ENCODE measurements at regions not wholly inside any gene's neighbourhood (a gene's known extent, or its start where the extent isn't known, plus 50 kb on each side); places are given as distances from the start of the nearest gene placed in this dataset.

DNA sequence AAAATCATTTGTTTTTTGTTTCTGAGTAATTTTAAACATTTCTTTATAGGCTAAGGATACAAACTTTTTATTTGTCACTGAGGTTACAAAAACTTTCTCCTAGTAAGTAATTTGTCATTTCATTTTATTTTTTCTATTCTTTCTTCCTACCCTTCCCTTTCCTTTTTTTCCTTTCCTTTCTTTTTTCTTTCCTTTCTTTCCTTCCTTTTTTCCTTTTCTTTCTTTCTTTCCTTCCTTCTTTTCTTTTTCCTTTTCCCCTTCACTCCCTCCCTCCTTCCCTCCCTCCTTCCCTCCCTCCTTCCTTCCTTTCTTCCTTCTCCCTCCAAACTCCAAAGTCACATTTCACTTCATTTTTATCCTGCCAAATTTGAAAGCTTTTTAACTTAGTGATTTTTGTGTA, 115.1 kb upstream of the FAN1 start:
- Histone ChIP-seq H3T11ph (ENCODE audit: low read length) (no peak overlapping the region), H4K20me1 (ENCODE audit: control insufficient read depth, insufficient read depth, insufficient read length) (no peaks in the 10 kb centered on the region)

More for the DNA sequence above, 115.1 kb upstream of the FAN1 start:
- H4K8ac ChIP-seq (replicated peaks; ENCODE audit: insufficient read length, low read depth, low read length): no peak overlapping the region
- no peak overlapping the region for H3K27ac ChIP-seq (ENCODE audit: insufficient read length, low read depth, low read length)
- no peak overlapping the region for H3K4me3 Mint-ChIP-seq
- no peaks in the 10 kb centered on the region for H3K23me2 ChIP-seq (ENCODE audit: insufficient read length, low read depth, low read length, poor library complexity, severe bottlenecking)
- no peak for DNase-seq
- H3K9me3 Mint-ChIP-seq: no peaks in the 10 kb centered on the region
- no peaks in the 10 kb centered on the region for H3K36me3 Mint-ChIP-seq (ENCODE audit: insufficient read depth in 1 of 3, low read depth in 3 of 3)
- no peaks in the 10 kb centered on the region; the same call in 1 of the 2 replicates for H3K27me3 Mint-ChIP-seq (ENCODE audit: low read depth)
- no peak overlapping the region for H2AK5ac ChIP-seq (ENCODE audit: insufficient read length, low read length)
- H3K4me1 ChIP-seq (ENCODE audit: insufficient read depth, low read length): no peaks in the 10 kb centered on the region
- no peaks in the 10 kb centered on the region for H3K79me1 ChIP-seq (ENCODE audit: insufficient read depth, low read depth, low read length, poor library complexity, severe bottlenecking)
- no peak overlapping the region for H3K18ac ChIP-seq (ENCODE audit: insufficient read length, low read depth, low read length)
- no peaks in the 10 kb centered on the region for H3K79me2 ChIP-seq (ENCODE audit: insufficient read depth, low read length)
- H4K91ac ChIP-seq (ENCODE audit: insufficient read length, low read depth, low read length): no peak overlapping the region
- H2BK120ac ChIP-seq (ENCODE audit: low read depth, low read length, poor library complexity, severe bottlenecking): no peak overlapping the region
- no peak overlapping the region for H2AFZ ChIP-seq (ENCODE audit: low read length)
- no peaks in the 10 kb centered on the region for H3K9me3 ChIP-seq (ENCODE audit: control insufficient read depth, low read depth, low read length)
- H3K4me1 Mint-ChIP-seq: peaks cover 5 to 12% of the 10 kb centered on the region in 2 experiments
- no peak overlapping the region for H2BK12ac ChIP-seq (ENCODE audit: insufficient read length, low read depth, low read length)
- no peak overlapping the region for H3K56ac ChIP-seq (ENCODE audit: insufficient read length, low read depth, low read length)
- no peak overlapping the region for H2BK5ac ChIP-seq (ENCODE audit: insufficient read length, low read length)
- H3K4ac ChIP-seq (ENCODE audit: low read depth, low read length): no peak overlapping the region
- no peak overlapping the region for H3K14ac ChIP-seq (ENCODE audit: insufficient read depth, low read length)
- H2BK20ac ChIP-seq (ENCODE audit: low read depth, low read length, poor library complexity, severe bottlenecking): no peak overlapping the region
- H3K9ac ChIP-seq (ENCODE audit: extremely low read depth, insufficient read length, low read length): no peak overlapping the region
- no peaks in the 10 kb centered on the region for H3K27me3 ChIP-seq (ENCODE audit: insufficient read depth, low read length)
- H4K5ac ChIP-seq (ENCODE audit: insufficient read length, low read depth, low read length): no peak overlapping the region
- no peak overlapping the region for H3K23ac ChIP-seq (ENCODE audit: insufficient read length, low read depth, low read length)
- no peak overlapping the region for H3K27ac Mint-ChIP-seq
- H2BK15ac ChIP-seq (ENCODE audit: low read depth, low read length): no peak overlapping the region
- no peak for TF ChIP-seq CTCF (conservative IDR thresholded peaks at IDR 0.05)
- H3K4me2 ChIP-seq (ENCODE audit: insufficient read depth, insufficient read length, low read length): no peak overlapping the region
